Coronary artery (tissue), 2 donors: ENCODE measurements at regions not wholly inside any gene's neighbourhood (a gene's known extent, or its start where the extent isn't known, plus 50 kb on each side); places are given as distances from the start of the nearest gene placed in this dataset.

Experiments used
- DNase-seq: peaks from one replicate; pipeline ENCODE4 v3.0.0-alpha.2; 2017; ENCODE audit warnings: low spot score
- H3K27ac ChIP-seq, 2 donors: fragments of 200-600 bp; sonication (generic); one replicate each; pipeline ENCODE4 v1.5.1; 2016 to 2019
- H3K4me3 ChIP-seq: fragments of 200-600 bp; sonication (generic); 2 replicates; pipeline ENCODE4 v1.5.1; 2016; ENCODE audit warnings: mild to moderate bottlenecking, moderate library complexity
- CTCF ChIP-seq: fragments of 200-600 bp; sonication (generic); IDR thresholded peaks from one replicate; pipeline ENCODE4 v1.5.1; 2019; ENCODE audit warnings: antibody characterized with exemption

GRCh38 chr1:228936881-228937280 is 201.6 kb downstream of the RHOU start:
- peak; percentile 68 for DNase-seq
- no peak for TF ChIP-seq CTCF
- H3K27ac ChIP-seq: no peak overlapping the region

GRCh38 chr1:228937351-228937750 is 202.1 kb downstream of the RHOU start:
- no peak overlapping the region for H3K4me3 ChIP-seq
- H3K27ac ChIP-seq: peak overlapping the region in 1 of 2 donors; percentile 83
- TF ChIP-seq CTCF: no peak
- peak; percentile 66 for DNase-seq

More at GRCh38 chr1:228936881-228937280, 201.6 kb downstream of the RHOU start:
- no peak overlapping the region for H3K4me3 ChIP-seq

GRCh38 chr1:228937851-228938536 is 202.7 kb downstream of the RHOU start:
- Histone ChIP-seq H3K27ac (peak overlapping the region; percentile 71 to 83), H3K4me3 (peak overlapping the region; percentile 23)
- peak; percentile 72 for DNase-seq
- no peak for TF ChIP-seq CTCF

DNA sequence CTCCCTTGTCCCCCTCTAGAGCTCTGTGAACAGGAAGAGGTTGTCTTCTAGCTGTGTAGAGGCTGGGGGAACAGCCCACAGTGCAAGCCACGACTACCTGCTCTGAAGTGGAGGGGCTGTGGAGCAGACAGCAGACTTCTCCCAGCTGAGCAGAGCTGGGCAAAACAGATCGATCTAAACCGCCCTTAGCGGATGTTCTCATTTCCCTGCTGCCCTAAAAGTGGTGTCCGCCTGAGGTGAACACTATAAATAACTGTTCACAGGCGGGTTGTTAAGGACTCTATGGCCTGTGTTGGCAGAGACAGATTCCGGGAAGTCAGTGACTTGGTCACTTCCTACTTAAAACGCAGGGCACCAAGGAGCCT is 203.2 kb downstream of the RHOU start:
- no peak for TF ChIP-seq CTCF
- Histone ChIP-seq H3K4me3 (peak overlapping the region; percentile 23), H3K27ac (peak overlapping the region; percentile 71 to 83)
- DNase-seq: peak; percentile 78

GRCh38 chr1:228939001-228939691 is 203.9 kb downstream of the RHOU start:
- H3K27ac ChIP-seq: peak overlapping the region; percentile 71 to 83
- TF ChIP-seq CTCF: no peak
- DNase-seq: peak; percentile 62
- H3K4me3 ChIP-seq: no peak overlapping the region

- Histone ChIP-seq H3K27ac (no peak overlapping the region), H3K4me3 (no peak overlapping the region)
- TF ChIP-seq CTCF: no peak
- peak; percentile 41 for DNase-seq
Measured at GRCh38 chr1:228939881-228940392, 204.7 kb downstream of the RHOU start.

GRCh38 chr1:228940526-228940925 is 205.2 kb downstream of the RHOU start:
- no peak for TF ChIP-seq CTCF
- no peak overlapping the region for H3K4me3 ChIP-seq
- no peak overlapping the region for H3K27ac ChIP-seq
- DNase-seq: peak; percentile 56
